GM19455 (cell line): ENCODE measurements at regions not wholly inside any gene's neighbourhood (a gene's known extent, or its start where the extent isn't known, plus 50 kb on each side); places are given as distances from the start of the nearest gene placed in this dataset.
"Not testable (repeated sequence)": the region's sequence is repeated elsewhere in the genome, so short reads cannot be mapped to it uniquely, and the experiment has no call there.

ENCODE experiments used
- ATAC-seq: cut with Tn5 transposase; IDR thresholded peaks from one replicate; pipeline ENCODE4 v1.9.1; 2021; ENCODE audit not compliant: unreplicated experiment

DNA sequence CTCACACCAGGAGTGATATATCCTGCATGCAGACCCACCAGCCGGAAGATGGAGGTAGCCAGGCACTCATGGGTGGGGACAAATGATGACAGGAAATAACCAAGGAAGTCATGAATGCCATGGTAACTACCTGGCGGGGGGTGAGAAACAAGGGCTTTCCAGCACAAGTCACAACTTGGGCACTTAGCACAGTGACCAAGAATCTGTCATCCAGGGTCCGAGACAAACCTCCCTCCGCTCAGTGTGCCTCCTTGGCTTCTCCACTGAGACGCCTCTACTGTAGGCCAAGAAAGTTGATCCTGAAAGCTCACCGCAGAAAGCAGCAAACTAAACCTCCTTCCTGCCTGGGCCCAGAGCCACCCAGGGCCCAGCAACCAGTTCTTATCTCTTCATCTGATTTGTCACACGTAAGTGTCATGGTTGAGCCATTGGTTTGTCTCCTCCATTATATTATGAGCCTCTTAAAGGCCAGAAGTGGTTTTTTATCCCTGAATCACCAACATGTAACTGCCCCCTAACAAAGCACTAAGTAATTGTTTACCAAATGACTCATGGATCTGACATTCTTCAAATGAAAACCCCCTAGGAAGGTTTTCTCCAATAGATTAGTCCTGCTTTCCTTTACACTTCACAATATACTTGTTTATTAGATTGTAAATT lies 84.3 kb upstream of the TAB2 start:
- ATAC-seq = no peak

DNA sequence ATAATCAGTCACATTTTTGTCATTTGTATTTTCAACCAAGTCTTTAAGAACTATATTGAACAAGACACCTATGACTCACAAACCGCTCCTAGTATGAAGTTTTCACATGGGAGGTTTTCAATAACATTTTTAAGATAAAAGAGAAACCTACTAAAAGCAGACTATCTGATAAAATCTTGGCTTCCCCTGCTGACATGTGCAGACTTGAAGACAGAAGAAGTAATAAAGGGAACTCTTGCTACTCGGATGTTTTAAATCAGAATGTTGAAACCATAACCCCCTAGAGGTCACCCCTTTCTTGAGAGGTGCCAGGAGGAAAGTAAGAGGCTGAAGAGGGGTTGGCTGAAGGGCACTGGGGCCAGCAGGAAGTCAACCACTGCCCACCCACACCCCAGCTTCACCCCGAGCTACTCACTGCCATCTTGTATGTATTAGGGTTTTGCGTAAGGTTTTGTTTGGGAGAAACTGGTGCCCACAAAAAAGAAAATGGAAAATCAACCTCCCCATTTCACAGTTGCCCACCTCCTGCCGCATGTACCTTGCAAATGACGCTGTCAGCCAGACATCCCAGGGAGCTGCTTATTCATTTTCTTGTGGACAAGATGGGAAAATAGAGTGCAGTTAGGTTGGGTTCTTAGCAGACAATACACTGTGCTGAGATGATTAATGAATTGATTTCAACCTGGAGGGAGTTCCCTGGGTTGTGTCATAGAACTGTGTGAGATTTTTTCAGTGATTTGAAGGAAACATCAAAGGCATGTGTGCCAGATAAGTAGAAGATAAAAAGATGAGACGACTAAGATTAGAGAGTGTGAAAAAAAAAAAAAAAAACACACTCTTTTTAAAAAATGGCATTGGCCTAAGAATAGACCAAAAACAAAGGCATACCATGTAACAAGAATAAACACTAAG lies 83.2 kb upstream of the TAB2 start:
- ATAC-seq = no peak

DNA sequence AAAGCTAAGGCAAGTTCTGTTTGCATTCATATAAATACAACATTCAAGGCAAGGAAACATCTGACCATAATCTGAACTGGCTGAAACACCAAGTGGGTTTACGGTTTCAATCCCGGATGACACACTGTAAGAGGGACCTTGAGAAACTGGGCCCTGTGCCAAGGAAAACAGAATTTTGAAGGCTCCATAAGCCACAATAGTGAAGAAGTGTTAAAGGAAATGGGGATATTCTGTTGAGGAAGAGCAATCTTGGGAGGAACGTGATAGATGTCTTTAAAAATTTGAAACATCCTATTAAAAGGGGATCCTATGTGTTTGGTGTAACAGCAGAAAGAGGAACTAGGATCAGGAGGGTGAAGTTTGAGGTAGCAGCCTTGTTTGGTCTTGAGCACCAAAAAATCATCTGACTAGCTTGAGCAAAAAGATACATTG lies 82.4 kb upstream of the TAB2 start:
- peak; percentile 89 for ATAC-seq

DNA sequence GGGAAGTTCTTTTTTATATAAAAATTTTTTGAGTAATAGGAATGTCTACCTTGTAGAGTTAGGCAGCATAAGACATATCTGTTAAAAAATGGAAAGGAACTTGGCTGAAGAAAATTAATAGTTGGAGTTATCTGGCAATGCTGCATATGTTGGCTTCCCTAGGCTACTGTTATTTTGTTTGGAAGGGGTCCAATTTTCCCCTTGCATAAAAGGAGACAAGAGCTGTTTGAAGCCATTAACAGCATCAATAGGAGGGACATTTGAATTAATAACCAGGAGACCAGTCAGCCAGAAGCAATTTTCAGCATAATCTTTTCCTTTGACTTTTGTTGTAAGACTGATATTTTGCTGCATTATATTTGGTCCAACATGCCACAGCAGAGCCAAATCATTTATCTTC lies 80.9 kb upstream of the TAB2 start:
- ATAC-seq = no peak

DNA sequence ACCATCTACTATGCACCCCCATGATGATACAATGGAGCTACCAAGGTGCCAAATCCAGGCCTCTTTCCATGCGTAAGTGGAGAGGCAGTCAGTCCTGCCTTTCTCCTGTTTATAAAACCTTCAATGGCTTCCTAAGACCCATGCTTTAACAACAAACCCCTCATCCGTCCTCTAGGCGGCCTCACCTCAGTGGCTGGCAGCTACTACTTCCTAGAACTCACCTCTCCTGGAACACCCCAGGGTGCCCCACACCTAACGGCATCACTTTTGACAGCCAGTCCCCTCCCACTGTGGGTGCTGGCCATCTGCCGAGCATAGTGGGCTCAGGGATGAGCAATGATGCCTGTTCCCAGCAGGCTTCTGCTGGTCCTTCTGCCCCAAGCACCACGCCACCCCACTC lies 80.0 kb upstream of the TAB2 start:
- ATAC-seq = no peak

DNA sequence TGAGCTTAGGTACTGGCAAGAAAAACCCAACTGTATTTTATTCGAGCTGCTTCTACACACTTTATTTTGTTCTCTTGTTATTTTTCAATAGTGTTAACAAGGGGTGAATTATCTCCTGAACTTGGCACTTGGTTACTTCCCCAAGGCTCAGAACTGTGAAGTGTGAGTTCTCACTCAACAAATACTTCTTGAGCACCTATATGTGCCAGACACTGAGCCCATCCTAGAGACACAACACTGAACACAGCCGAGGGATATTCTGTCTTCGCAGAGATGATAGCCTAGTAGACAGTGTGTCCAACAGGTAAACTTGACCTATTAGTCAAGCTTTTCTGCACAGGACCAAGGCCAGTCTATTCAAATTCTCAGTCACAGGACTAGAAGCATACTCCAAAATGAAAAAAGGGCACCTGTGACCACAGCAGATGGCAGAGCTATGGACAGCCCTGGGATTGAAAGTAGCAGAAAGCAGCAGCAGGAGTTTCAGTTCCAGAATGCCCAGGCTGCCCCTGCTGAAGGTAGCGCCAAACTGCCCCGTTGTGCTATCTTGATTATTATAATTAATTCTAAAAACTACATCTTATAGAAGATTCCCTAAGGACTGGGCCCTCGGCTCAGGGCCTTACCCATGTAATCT lies 77.8 kb upstream of the TAB2 start:
- ATAC-seq = no peak

DNA sequence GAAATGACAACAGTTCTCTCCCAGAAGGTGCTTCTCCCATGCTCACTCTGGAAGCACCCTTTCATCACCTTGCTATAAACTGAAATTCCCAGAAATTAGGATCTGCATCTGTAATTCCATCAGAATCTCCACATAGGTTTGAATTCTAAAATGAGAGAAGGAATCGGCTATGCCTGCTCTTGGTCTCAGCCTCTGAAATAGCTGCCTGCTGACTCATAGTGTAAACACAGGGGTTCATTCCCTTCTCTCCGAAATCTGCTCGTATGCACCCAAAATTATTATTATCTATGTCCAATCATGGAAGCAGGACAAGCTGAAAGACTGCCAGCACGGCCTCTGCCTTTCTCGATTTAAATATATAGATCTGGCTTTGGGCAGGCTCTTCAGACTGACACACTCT lies 74.6 kb upstream of the TAB2 start:
- ATAC-seq = no peak

DNA sequence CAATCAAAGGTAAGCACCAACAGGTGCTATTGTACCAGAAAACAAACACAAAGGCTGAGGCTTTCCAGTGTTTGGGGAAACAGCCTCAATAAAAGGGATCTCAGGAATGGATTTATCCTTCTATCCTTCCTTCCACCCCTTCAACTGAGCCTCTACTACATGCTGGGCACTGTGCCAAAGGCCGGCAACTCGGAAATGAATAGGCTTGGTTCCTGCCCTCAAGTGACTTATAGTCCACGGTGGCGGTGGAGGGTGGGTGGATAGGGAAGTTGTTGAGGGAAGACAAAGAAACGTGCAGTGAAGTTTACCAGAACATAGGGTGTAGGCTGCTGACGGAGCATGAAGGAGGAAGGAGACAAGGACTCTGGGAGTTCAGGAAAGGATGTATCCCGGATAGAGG lies 73.4 kb upstream of the TAB2 start:
- no peak for ATAC-seq

DNA sequence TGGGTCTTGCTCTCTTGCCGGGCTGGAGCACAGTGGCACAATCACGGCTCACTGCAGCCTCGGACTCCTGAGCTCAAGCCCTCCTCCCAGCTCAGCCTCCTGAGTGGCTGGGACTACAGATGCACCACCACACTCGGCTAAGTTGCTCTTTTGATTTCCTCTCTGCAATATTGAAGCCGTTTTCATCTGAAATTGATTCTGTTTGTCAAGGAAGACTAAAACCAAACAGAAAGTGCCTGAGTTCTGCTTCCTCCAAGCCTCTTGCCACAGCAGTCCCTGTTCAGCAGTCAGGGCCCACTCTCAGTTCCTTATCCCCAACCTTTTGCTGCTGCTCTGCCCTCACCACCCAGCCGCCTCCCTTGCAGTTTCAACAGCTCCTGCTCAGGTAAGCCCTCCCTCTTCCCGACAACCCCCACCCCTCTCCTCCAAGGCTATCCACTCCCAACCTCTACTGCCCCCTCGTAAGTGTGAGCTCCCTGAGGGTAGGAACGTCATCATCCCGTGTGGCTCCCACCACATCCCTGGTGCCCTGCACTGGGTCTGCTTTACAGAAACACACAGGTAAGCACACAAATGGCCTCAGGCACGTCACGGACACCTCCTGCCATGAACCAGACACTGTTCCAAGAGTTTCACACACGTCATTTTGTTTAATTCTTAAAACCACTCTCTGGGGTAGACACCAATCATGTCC lies 70.7 kb upstream of the TAB2 start:
- peak; percentile 97 for ATAC-seq

DNA sequence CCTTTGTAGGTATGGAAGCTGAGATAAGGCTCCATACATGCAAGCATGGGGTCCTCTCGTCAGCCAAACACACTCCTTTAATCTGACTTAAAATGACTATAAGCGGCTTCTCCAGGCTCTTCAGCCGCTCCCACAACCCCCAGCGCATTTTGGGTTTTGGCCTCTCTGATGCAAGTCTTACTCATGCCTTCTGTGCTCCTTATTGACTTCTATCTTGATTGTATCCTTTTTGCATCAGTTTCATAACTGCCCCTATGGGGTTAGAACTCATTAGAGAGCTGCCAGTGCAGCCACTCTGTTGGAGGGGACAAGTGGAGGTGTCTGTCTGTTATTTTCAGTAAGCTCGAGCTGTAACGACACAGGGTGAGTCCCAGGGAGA lies 70.1 kb upstream of the TAB2 start:
- ATAC-seq = no peak

DNA sequence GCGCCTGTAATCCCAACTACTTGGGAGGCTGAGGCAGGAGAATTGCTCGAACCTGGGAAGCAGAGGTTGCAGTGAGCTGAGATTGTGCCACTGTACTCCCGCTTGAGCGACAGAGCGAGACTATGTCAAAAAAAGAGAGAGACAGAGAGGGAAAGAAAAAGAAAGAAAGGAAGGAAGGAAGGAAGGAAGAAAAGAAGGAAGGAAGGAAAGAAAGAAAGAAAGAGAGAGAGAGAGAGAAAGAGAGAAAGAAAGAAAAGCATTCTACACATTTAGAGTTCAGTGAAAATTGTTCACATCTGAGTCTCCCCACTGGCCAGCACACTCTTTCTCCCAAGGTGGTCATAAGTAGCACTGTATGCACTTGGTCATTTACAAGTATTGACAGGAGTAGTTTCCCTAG lies 69.2 kb upstream of the TAB2 start:
- not testable (repeated sequence) for ATAC-seq

DNA sequence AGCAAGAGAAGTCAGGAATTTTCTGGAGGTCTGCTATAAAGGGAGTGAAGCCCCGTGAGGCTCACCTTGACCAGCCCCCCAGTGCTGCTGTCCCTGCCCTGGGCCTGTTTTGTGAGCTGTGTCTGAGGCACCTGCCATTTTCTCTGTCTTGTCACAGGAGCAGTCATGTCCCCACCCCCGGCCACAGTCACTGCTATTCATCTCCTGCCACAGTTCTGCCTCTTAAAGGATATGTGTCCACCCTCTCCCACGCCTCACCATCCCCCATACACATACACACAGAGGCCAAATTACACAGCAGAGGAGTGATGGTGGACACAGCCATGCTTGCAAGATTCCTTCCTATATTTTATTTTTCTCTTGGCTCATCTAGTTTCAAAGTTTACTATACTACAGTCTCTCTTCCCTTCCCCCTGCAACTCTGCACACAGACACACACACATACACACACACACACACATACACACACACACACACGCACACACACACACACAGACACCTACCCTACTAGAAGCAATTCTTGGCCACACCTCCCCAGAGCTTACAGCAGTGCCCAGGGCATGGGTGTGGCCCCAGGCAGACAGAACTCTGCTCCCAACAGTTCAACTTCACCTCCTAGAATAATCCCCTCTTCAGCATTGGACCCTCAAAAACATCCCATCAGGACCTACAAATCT lies 68.7 kb upstream of the TAB2 start:
- ATAC-seq = no peak

DNA sequence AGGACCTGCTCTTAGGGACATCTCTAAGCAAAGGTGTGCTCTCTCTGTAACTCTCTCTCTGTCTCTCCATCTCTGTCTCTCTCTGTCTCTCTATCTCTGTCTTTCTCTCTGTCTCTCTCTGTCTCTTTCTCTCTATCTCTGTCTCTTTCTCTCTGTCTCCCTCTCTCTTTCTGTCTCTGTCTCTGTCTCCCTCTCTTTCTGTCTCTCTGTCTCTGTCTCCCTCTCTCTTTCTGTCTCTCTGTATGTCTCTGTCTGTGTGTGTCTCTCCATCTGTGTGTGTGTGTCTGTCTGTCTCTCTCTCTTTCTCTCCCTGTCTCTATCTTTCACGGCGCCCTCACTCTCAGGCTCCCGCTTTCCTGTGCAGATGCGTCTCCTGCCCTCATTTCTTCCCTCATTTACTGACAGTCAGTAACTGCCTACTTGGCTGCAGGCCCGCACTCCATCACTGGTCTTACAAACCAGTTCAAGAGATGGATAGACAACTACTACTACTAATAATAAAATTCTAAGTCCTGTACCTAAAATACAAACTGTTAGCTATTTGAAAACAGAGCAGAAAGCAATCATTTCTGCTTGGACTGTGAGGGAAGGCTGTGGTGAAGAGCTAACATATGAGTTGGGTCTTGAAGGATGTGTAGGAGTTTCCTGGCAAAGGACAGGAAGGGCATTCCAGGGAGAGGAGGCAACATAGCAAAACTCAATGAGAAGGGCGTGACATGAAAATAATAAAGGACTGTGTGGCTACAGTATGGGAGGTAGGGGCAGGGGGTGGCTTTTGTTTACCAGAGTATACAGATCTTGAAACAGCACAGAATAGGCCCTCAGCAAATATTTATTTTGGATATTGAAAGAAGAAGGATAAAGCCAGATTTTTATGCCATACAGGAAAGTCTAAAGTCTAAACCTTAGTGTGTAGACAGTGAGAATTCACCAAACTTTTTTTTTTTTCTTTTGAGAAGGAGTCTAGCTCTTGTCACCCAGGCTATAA lies 67.8 kb upstream of the TAB2 start:
- ATAC-seq = no peak

DNA sequence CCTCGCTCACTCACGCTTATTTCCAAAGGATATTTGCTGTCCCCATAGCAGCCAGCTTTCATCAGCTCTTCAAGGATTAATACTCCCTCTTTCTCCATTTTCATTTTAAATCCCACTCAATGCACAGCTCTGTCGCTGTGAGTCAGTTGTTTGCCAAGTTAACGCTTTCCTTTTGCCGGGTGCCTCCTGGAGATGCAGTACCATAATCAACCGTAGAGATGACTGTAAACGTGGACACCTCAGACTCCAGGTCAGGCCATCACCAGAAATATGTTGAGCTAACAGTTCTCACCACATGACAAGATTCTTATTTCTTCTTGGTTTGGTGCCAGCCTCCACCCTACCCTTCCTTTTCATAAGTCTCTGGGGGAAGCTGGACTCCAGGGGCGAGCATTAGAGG lies 66.6 kb upstream of the TAB2 start:
- no peak for ATAC-seq

DNA sequence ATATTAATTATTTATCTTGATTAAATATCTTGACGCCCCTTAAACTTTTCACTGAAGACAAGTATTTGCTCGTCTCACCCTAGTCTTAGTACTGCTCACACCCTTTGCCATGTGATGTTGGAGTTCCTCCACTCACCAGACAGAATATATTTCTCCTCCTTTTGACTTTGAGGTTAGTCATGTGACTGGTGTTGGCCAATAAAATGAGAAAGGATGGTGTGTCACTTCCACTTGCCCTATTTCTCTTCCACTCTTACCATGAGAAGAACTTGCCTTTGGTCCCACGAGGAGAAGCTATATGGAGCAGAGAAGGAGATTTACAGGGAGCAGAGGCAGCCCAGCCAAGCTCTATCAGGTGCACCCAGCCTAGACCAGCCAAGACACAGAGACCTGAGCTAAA lies 64.9 kb upstream of the TAB2 start:
- ATAC-seq = no peak

DNA sequence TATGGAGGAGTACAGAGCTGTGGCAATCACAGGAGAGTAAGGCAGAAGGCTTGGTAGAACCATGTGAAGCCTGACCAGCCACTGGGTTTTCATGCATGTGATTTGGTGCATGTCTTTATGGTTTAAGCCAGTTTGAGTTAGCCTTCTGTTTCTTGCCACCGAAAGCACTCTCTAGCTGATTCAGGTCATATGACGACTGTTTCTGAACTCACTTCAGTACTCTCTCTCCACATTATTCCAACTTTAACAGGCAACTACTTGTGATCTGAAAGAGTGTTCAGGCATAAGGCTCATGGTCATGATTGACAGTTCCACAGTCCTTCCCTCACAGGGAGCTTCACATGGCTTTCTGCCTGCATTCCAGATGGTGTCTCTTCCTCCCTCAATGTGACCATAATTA lies 63.3 kb upstream of the TAB2 start:
- no peak for ATAC-seq

DNA sequence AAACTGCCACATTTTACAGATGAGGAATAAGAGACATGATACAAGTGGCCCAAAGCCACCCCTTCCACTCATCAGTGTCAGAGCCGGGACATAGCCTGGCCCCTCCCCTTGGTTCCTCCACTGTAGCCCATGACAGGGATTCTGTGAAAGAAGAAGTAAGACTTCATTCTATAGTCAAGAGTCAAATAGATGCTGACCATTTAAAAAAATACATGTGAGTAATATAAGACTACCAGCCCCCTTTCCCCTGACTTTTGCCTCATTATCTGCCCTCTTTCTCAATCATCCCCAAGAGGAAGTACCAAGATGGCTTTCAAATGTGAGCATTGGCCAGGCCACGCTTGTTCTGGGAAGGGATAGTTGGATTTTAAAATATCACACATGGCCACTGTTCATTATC lies 57.8 kb upstream of the TAB2 start:
- no peak for ATAC-seq

DNA sequence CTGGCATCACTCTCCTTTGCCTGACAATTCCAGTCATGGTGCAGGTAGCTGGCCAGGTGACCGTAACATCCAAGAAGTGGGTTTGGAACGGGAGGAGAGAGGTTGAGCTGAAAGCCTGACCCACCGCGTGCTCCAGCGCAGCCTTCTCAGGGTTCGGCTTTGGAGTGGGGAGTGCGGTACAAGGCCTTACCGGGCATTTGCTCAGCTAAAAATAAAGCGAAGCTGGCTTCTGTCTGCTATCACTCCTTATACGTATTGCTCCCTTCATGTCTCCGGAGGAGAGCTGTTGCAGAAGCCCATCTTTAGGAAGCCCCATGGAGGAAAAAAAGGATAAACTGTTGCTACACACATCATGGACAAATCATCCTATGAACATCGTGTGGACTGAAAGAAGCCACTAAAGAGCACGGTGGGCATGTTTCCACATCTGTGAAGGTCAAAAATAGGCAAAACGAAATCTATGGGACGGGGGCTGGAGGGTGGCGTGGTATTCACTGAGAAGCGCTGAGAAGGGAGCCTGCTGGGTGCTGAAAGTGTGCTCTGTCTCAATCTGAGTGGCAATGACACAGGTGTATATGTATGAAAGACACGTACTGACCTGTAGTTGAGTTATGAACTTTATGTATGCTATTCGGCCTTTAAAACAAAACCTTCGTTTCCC lies 57.2 kb upstream of the TAB2 start:
- ATAC-seq = no peak

DNA sequence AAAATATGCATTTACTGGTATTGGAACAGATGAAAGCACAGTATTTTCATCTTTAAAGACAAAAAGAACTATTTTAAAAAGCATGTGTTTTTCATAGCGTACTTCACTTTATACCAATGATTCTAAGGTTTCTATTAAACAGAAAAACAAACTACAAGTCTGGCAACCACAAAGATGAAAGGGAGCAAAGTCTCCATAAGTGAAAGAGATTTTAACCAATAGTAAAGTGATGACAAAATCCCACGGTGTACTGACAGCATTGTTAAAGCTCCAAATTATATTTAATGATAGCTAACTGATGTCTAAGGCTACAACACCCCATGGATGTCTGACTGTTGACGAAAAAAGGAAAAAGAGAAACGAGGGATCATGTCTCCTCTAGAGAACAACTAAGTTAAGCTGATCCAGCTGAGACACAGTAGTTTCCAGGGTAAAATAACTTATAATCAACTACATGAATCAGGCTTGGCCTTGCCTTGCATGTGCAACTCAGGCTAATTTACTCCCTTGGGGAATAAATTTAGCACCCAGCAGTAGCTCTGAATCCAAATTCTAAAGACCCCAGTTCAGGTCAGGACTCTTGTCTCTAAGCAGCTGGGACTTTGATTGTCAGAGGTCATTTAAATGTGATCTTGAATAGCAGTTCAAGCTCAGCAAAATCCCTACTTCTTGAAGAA lies 56.0 kb upstream of the TAB2 start:
- ATAC-seq = no peak
